GM12878 (cell line): ENCODE measurements at regions not wholly inside any gene's neighbourhood (a gene's known extent, or its start where the extent isn't known, plus 50 kb on each side); places are given as distances from the start of the nearest gene placed in this dataset.

ENCODE experiments used
- BHLHE40 ChIP-seq, 2 experiments: fragments of 450-650 bp in 1 of 2; IDR thresholded peaks; 2 replicates each; pipeline ENCODE4 v1.6.1; 2011 to 2017; ENCODE audit warnings: low read depth in 2 of 2, borderline replicate concordance in 1 of 2, improper control_type of control experiment in 1 of 2, low read length in 1 of 2, mild to moderate bottlenecking in 1 of 2
- CEBPB ChIP-seq, 2 experiments: fragments of 150-350 bp in 1 of 2; IDR thresholded peaks; 2 replicates each; pipeline ENCODE4 v1.6.1; 2012 to 2014; ENCODE audit warnings: low read depth in 2 of 2, low read length in 2 of 2, borderline replicate concordance in 1 of 2, inconsistent platforms in 1 of 2
- FOXK2 ChIP-seq: fragments of 450-650 bp; IDR thresholded peaks from 2 replicates; pipeline ENCODE4 v1.6.1; 2017; ENCODE audit warnings: mild to moderate bottlenecking, moderate library complexity
- NFXL1 ChIP-seq: fragments of 450-650 bp; IDR thresholded peaks from 2 replicates; pipeline ENCODE4 v1.6.1; 2017; ENCODE audit warnings: antibody characterized with exemption, mild to moderate bottlenecking, borderline replicate concordance
- NFYA ChIP-seq: IDR thresholded peaks from 2 replicates; pipeline ENCODE4 v1.6.1; 2011; ENCODE audit warnings: low read depth, mild to moderate bottlenecking, low read length, improper control_type of control experiment, borderline replicate concordance
- POLR2A ChIP-seq: IDR thresholded peaks from 2 replicates; pipeline ENCODE4 v1.6.1; 2011; ENCODE audit warnings: low read depth, mild to moderate bottlenecking, low read length
- RCOR1 ChIP-seq: conservative IDR thresholded peaks from 2 replicates; pipeline ENCODE4 v1.6.1; 2012; ENCODE audit warnings: low read depth, low read length, improper control_type of control experiment
- SREBF2 ChIP-seq: IDR thresholded peaks from 2 replicates; pipeline ENCODE4 v1.6.1; 2012; ENCODE audit warnings: mild to moderate bottlenecking, low read length
- SRF ChIP-seq, 2 experiments: IDR thresholded peaks; 2 replicates each; pipeline ENCODE4 v1.6.1; 2011; ENCODE audit warnings: low read depth in 2 of 2, low read length in 2 of 2, mild to moderate bottlenecking in 1 of 2, moderate library complexity in 1 of 2
- TAF1 ChIP-seq: IDR thresholded peaks from 2 replicates; pipeline ENCODE4 v1.6.1; 2011; ENCODE audit warnings: mild to moderate bottlenecking, low read depth, low read length, borderline replicate concordance
- TARDBP ChIP-seq: IDR thresholded peaks from 2 replicates; pipeline ENCODE4 v1.6.1; 2016; ENCODE audit warnings: borderline replicate concordance
- TF ChIP-seq, protein P1 (sequence below), 3 experiments: IDR thresholded peaks in 2 of 3; conservative IDR thresholded peaks in 1 of 3; 2 replicates each; pipeline ENCODE4 v1.5.1; 2011; ENCODE audit warnings: low read depth in 3 of 3, low read length in 3 of 3, mild to moderate bottlenecking in 3 of 3, control low read depth in 2 of 3, moderate library complexity in 2 of 3, inconsistent platforms in 1 of 3, mixed read lengths in 1 of 3; ENCODE audit not compliant: control insufficient read depth in 2 of 3, insufficient read depth in 1 of 3; ENCODE audit errors: extremely low read depth in 1 of 3
- TF ChIP-seq, protein P2 (sequence below): fragments of 450-650 bp; formaldehyde crosslinking; IDR thresholded peaks from 2 replicates; pipeline ENCODE4 v1.4.0; 2020; ENCODE audit warnings: mild to moderate bottlenecking, moderate library complexity
- TF ChIP-seq, protein P3 (sequence below): IDR thresholded peaks from 2 replicates; pipeline ENCODE4 v1.6.1; 2012; ENCODE audit warnings: low read depth, low read length, improper control_type of control experiment

DNA sequence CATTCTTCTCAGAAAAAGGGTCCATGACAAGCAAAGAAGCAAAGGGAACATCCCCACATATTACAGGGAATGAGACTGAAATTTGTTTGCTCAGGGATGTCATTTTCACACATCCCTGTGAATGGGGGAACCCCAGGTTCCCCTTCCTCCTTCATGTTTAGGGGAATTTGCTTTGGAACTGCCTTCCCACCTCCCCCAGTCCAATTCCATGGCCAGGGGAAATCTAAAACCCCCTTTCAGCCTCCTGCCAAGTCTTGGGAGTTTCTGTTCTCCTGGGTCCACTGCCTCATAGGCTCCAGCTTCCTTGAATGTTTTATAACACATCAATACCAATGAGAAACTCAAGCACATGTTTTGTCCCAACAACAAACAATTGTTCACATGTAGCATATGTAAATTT, 297.5 kb upstream of the CTNNB1 start:
- TF ChIP-seq TARDBP (no peak), RCOR1 (no peak), SRF (IDR thresholded peaks at IDR 0.05; ENCODE audit: low read depth in 2 of 2, low read length in 2 of 2) (no peak), NFYA (no peak), TAF1 (no peak), CEBPB (IDR thresholded peaks at IDR 0.05; ENCODE audit: borderline replicate concordance in 1 of 2, low read depth in 2 of 2, low read length in 2 of 2) (no peak), NFXL1 (no peak), POLR2A (no peak), SREBF2 (no peak), BHLHE40 (IDR thresholded peaks at IDR 0.05; ENCODE audit: borderline replicate concordance in 1 of 2, low read depth in 2 of 2, low read length in 1 of 2) (no peak), FOXK2 (no peak)
- TF ChIP-seq, protein P1, sequence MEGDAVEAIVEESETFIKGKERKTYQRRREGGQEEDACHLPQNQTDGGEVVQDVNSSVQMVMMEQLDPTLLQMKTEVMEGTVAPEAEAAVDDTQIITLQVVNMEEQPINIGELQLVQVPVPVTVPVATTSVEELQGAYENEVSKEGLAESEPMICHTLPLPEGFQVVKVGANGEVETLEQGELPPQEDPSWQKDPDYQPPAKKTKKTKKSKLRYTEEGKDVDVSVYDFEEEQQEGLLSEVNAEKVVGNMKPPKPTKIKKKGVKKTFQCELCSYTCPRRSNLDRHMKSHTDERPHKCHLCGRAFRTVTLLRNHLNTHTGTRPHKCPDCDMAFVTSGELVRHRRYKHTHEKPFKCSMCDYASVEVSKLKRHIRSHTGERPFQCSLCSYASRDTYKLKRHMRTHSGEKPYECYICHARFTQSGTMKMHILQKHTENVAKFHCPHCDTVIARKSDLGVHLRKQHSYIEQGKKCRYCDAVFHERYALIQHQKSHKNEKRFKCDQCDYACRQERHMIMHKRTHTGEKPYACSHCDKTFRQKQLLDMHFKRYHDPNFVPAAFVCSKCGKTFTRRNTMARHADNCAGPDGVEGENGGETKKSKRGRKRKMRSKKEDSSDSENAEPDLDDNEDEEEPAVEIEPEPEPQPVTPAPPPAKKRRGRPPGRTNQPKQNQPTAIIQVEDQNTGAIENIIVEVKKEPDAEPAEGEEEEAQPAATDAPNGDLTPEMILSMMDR (IDR thresholded peaks at IDR 0.05 in 2 of 3, conservative IDR thresholded peaks at IDR 0.05 in 1 of 3; ENCODE audit: control insufficient read depth in 2 of 3, extremely low read depth in 1 of 3, insufficient read depth in 1 of 3, low read depth in 3 of 3, low read length in 3 of 3), result no peak
- TF ChIP-seq, protein P2, sequence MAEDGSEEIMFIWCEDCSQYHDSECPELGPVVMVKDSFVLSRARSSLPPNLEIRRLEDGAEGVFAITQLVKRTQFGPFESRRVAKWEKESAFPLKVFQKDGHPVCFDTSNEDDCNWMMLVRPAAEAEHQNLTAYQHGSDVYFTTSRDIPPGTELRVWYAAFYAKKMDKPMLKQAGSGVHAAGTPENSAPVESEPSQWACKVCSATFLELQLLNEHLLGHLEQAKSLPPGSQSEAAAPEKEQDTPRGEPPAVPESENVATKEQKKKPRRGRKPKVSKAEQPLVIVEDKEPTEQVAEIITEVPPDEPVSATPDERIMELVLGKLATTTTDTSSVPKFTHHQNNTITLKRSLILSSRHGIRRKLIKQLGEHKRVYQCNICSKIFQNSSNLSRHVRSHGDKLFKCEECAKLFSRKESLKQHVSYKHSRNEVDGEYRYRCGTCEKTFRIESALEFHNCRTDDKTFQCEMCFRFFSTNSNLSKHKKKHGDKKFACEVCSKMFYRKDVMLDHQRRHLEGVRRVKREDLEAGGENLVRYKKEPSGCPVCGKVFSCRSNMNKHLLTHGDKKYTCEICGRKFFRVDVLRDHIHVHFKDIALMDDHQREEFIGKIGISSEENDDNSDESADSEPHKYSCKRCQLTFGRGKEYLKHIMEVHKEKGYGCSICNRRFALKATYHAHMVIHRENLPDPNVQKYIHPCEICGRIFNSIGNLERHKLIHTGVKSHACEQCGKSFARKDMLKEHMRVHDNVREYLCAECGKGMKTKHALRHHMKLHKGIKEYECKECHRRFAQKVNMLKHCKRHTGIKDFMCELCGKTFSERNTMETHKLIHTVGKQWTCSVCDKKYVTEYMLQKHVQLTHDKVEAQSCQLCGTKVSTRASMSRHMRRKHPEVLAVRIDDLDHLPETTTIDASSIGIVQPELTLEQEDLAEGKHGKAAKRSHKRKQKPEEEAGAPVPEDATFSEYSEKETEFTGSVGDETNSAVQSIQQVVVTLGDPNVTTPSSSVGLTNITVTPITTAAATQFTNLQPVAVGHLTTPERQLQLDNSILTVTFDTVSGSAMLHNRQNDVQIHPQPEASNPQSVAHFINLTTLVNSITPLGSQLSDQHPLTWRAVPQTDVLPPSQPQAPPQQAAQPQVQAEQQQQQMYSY (CRISPR knock-in tag), result no peak
- TF ChIP-seq, protein P3, sequence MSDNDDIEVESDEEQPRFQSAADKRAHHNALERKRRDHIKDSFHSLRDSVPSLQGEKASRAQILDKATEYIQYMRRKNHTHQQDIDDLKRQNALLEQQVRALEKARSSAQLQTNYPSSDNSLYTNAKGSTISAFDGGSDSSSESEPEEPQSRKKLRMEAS, result no peak
